SJSA1 (cell line): ENCODE measurements at regions not wholly inside any gene's neighbourhood (a gene's known extent, or its start where the extent isn't known, plus 50 kb on each side); places are given as distances from the start of the nearest gene placed in this dataset.
A peak's percentile ranks its signal among the peaks of the same experiment; 100 is the strongest.

Experiments used
- DNase-seq, 2 experiments: peaks; one replicate each; pipeline ENCODE4 v3.0.0-alpha.2; 2015 to 2020; ENCODE audit warnings: low spot score in 2 of 2, low read depth in 1 of 2
- H3K27ac ChIP-seq: fragments of 250-450 bp; sonication (Bioruptor Pico); 2 replicates; pipeline ENCODE4 v1.5.1; 2020; ENCODE audit warnings: mild to moderate bottlenecking, moderate library complexity
- H3K27me3 ChIP-seq: fragments of 250-450 bp; sonication (Bioruptor Pico); replicated peaks from 2 replicates; pipeline ENCODE4 v1.5.1; 2020; ENCODE audit warnings: mild to moderate bottlenecking, moderate library complexity
- H3K36me3 ChIP-seq: fragments of 250-450 bp; sonication (Bioruptor Pico); 2 replicates; pipeline ENCODE4 v1.5.1; 2020; ENCODE audit warnings: mild to moderate bottlenecking
- H3K4me1 ChIP-seq: fragments of 250-450 bp; sonication (Bioruptor Pico); replicated peaks from 2 replicates; pipeline ENCODE4 v1.6.1; 2021; ENCODE audit warnings: mild to moderate bottlenecking
- H3K4me3 ChIP-seq: fragments of 250-450 bp; sonication (Bioruptor Pico); 2 replicates; pipeline ENCODE4 v1.5.1; 2020; ENCODE audit warnings: mild to moderate bottlenecking
- H3K9me3 ChIP-seq: fragments of 250-450 bp; sonication (Bioruptor Pico); replicated peaks from 2 replicates; pipeline ENCODE4 v1.5.1; 2020; ENCODE audit warnings: mild to moderate bottlenecking

GRCh38 chr4:24434241-24434640 is 150.1 kb downstream of the DHX15 start:
- no peaks in the 10 kb centered on the region for H3K27me3 ChIP-seq
- no peak overlapping the region for H3K4me3 ChIP-seq
- no peaks in the 10 kb centered on the region for H3K4me1 ChIP-seq
- H3K27ac ChIP-seq: no peak overlapping the region
- H3K9me3 ChIP-seq: no peaks in the 10 kb centered on the region
- DNase-seq: no peak
- no peaks in the 10 kb centered on the region for H3K36me3 ChIP-seq

- no peaks in the 10 kb centered on the region for H3K36me3 ChIP-seq
- no peak for DNase-seq
Measured at GRCh38 chr4:24433515-24434214, 150.7 kb downstream of the DHX15 start.

GRCh38 chr4:24428850-24429249 is 155.5 kb downstream of the DHX15 start:
- H3K27me3 ChIP-seq: no peaks in the 10 kb centered on the region
- H3K4me3 ChIP-seq: no peak overlapping the region
- no peaks in the 10 kb centered on the region for H3K36me3 ChIP-seq
- H3K4me1 ChIP-seq: no peaks in the 10 kb centered on the region
- no peaks in the 10 kb centered on the region for H3K9me3 ChIP-seq
- H3K27ac ChIP-seq: no peak overlapping the region
- no peak for DNase-seq

More at GRCh38 chr4:24433515-24434214, 150.7 kb downstream of the DHX15 start:
- Histone ChIP-seq H3K4me3 (no peak overlapping the region), H3K27me3 (no peaks in the 10 kb centered on the region), H3K27ac (no peak overlapping the region), H3K9me3 (no peaks in the 10 kb centered on the region), H3K4me1 (no peaks in the 10 kb centered on the region)

GRCh38 chr4:24426557-24426956 is 157.8 kb downstream of the DHX15 start:
- Histone ChIP-seq H3K4me1 (no peaks in the 10 kb centered on the region), H3K27me3 (no peaks in the 10 kb centered on the region), H3K36me3 (no peaks in the 10 kb centered on the region), H3K9me3 (no peaks in the 10 kb centered on the region), H3K27ac (no peak overlapping the region), H3K4me3 (no peak overlapping the region)
- DNase-seq: no peak

GRCh38 chr4:24425863-24426262 is 158.5 kb downstream of the DHX15 start:
- Histone ChIP-seq H3K36me3 (no peaks in the 10 kb centered on the region), H3K27ac (no peak overlapping the region), H3K9me3 (no peaks in the 10 kb centered on the region), H3K27me3 (no peaks in the 10 kb centered on the region), H3K4me1 (no peaks in the 10 kb centered on the region), H3K4me3 (no peak overlapping the region)
- no peak for DNase-seq

- no peak overlapping the region for H3K27ac ChIP-seq
- H3K27me3 ChIP-seq: no peaks in the 10 kb centered on the region
- H3K36me3 ChIP-seq: no peaks in the 10 kb centered on the region
- no peaks in the 10 kb centered on the region for H3K4me1 ChIP-seq
- H3K4me3 ChIP-seq: no peak overlapping the region
- no peaks in the 10 kb centered on the region for H3K9me3 ChIP-seq
- DNase-seq: no peak
Measured at GRCh38 chr4:24423670-24424069, 160.7 kb downstream of the DHX15 start.

- no peaks in the 10 kb centered on the region for H3K9me3 ChIP-seq
- no peaks in the 10 kb centered on the region for H3K36me3 ChIP-seq
- no peak overlapping the region for H3K4me3 ChIP-seq
- no peaks in the 10 kb centered on the region for H3K27me3 ChIP-seq
- no peak overlapping the region for H3K27ac ChIP-seq
- no peaks in the 10 kb centered on the region for H3K4me1 ChIP-seq
- no peak for DNase-seq
Measured at GRCh38 chr4:24422644-24423043, 161.7 kb downstream of the DHX15 start.

DNA sequence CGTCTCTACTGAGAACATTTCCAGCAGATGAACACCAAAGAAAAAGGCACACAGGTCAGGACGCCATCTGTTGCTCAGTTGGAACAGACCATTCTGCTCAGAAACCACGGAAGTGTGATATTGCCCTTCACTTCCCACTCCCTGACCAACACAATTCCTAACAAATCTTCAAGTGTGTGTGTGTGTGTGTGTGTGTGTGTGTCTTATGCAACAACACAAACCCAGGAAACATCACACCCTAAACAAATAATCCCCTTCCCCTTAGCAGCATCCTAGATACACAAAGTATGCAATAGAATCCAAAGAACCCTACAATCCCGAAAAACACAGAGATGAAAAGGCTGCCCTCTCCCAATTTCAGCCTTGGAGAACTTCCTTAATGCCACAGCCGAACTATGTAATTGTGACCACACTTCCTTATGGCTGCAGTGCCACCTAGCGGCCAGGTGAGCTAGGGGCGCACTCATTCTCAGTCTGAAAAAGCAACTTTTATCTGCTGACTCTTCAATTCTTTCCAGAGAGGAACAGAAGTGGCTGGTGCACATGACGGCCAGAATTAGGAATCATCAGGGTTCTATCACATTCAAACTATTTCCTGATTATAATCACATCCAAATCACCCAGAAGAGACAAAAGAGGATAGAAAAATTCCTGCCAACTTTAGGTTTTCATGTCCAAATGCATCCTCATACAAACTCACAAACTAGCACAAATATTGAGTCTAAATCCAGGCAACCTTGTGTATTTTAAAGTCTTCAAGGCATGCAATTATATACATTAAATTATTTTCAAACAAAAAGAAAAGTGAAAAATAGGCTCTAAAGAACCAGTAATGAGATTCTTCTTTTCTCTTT is 164.9 kb downstream of the DHX15 start:
- H3K27me3 ChIP-seq: no peaks in the 10 kb centered on the region
- DNase-seq: peak; percentile 33 to 49
- no peak overlapping the region for H3K27ac ChIP-seq
- H3K36me3 ChIP-seq: no peaks in the 10 kb centered on the region
- H3K4me3 ChIP-seq: no peak overlapping the region
- H3K9me3 ChIP-seq: no peaks in the 10 kb centered on the region
- H3K4me1 ChIP-seq: no peaks in the 10 kb centered on the region

DNA sequence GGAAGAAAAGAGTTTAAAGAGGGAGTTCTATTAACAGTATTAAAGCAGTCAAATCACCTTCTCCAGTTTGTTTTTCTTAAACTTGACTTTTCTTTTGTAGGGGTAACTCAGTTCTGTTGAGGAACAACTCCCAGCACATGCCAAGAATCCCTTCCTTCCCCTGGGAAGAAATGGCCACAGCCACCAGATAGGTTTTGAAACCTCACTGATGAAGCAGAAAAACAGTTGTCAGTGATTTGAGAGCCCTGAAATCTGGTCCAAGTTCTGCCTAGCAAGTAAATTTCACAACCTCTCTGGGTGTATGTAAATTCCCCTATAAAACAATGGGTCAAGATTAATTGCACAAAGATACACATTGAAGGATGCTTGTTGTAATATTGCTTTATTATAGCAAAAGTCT is 167.1 kb downstream of the DHX15 start:
- Histone ChIP-seq H3K36me3 (no peaks in the 10 kb centered on the region), H3K4me3 (no peak overlapping the region), H3K4me1 (no peaks in the 10 kb centered on the region), H3K9me3 (no peaks in the 10 kb centered on the region), H3K27ac (no peak overlapping the region), H3K27me3 (no peaks in the 10 kb centered on the region)
- DNase-seq: no peak

GRCh38 chr4:24416293-24416692 is 168.1 kb downstream of the DHX15 start:
- no peak overlapping the region for H3K4me3 ChIP-seq
- no peaks in the 10 kb centered on the region for H3K4me1 ChIP-seq
- no peak overlapping the region for H3K27ac ChIP-seq
- H3K27me3 ChIP-seq: no peaks in the 10 kb centered on the region
- no peak for DNase-seq
- no peaks in the 10 kb centered on the region for H3K36me3 ChIP-seq
- H3K9me3 ChIP-seq: no peaks in the 10 kb centered on the region

- no peak for DNase-seq
- Histone ChIP-seq H3K9me3 (no peaks in the 10 kb centered on the region), H3K27me3 (no peaks in the 10 kb centered on the region), H3K4me3 (no peak overlapping the region), H3K4me1 (no peaks in the 10 kb centered on the region), H3K27ac (no peak overlapping the region), H3K36me3 (no peaks in the 10 kb centered on the region)
Measured at GRCh38 chr4:24413311-24413784, 171.0 kb downstream of the DHX15 start.

DNA sequence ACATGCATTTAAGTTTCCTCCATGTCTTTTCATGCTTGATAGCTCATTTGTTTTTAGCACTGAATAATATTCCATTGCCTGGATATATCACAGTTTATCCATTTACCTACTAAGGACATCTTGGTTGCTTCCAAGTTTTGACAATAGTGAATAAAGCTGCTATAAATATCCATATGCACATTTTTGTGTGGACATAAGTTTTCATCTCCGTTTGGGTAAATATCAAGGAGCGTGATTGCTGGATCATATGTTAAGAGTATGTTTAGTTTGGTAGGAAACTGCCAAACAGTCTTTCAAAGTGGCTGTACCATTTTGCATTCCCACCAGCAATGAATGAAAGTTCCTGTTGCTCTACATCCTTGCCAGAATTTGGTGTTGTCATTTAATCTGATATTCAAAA is 172.5 kb downstream of the DHX15 start:
- Histone ChIP-seq H3K27ac (no peak overlapping the region), H3K4me3 (no peak overlapping the region), H3K4me1 (no peaks in the 10 kb centered on the region), H3K27me3 (no peaks in the 10 kb centered on the region), H3K36me3 (no peaks in the 10 kb centered on the region), H3K9me3 (no peaks in the 10 kb centered on the region)
- no peak for DNase-seq

GRCh38 chr4:24411299-24411698 is 173.1 kb downstream of the DHX15 start:
- DNase-seq: no peak
- no peaks in the 10 kb centered on the region for H3K27me3 ChIP-seq
- H3K27ac ChIP-seq: no peak overlapping the region

GRCh38 chr4:24408640-24409039 is 175.7 kb downstream of the DHX15 start:
- no peaks in the 10 kb centered on the region for H3K4me1 ChIP-seq
- DNase-seq: no peak
- no peaks in the 10 kb centered on the region for H3K36me3 ChIP-seq
- H3K27ac ChIP-seq: no peak overlapping the region
- H3K9me3 ChIP-seq: no peaks in the 10 kb centered on the region
- H3K4me3 ChIP-seq: no peak overlapping the region
- no peaks in the 10 kb centered on the region for H3K27me3 ChIP-seq

More at GRCh38 chr4:24411299-24411698, 173.1 kb downstream of the DHX15 start:
- Histone ChIP-seq H3K4me1 (no peaks in the 10 kb centered on the region), H3K4me3 (no peak overlapping the region), H3K36me3 (no peaks in the 10 kb centered on the region), H3K9me3 (no peaks in the 10 kb centered on the region)
